Dermis blood vessel endothelial cell (primary cell): ENCODE measurements at regions not wholly inside any gene's neighbourhood (a gene's known extent, or its start where the extent isn't known, plus 50 kb on each side); places are given as distances from the start of the nearest gene placed in this dataset.
"Not testable (repeated sequence)": the region's sequence is repeated elsewhere in the genome, so short reads cannot be mapped to it uniquely, and the experiment has no call there.

Experiments used
- DNase-seq: peaks from one replicate; pipeline ENCODE4 v3.0.0; 2010

GRCh38 chr3:15851735-15852134, 54.0 kb upstream of the ANKRD28 start:
- DNase-seq: no peak

- DNase-seq: peak; percentile 13
These were observed 61.0 kb upstream of the ANKRD28 start for GRCh38 chr3:15858547-15859506.

GRCh38 chr3:15859507-15860013, 61.8 kb upstream of the ANKRD28 start:
- peak; percentile 79 for DNase-seq

- DNase-seq: peak; percentile 35
These were observed 62.5 kb upstream of the ANKRD28 start for GRCh38 chr3:15860014-15860934.

- DNase-seq: no peak
These were observed 63.4 kb upstream of the ANKRD28 start for GRCh38 chr3:15861163-15861562.

GRCh38 chr3:15872807-15873206, 75.0 kb upstream of the ANKRD28 start:
- DNase-seq: no peak

GRCh38 chr3:15873415-15873814, 75.6 kb upstream of the ANKRD28 start:
- DNase-seq: no peak

GRCh38 chr3:15875016-15875689, 77.4 kb upstream of the ANKRD28 start:
- DNase-seq: no peak

GRCh38 chr3:15876669-15877068, 78.9 kb upstream of the ANKRD28 start:
- no peak for DNase-seq

GRCh38 chr3:15877813-15878212, 80.0 kb upstream of the ANKRD28 start:
- DNase-seq: no peak

GRCh38 chr3:15879787-15880186, 82.0 kb upstream of the ANKRD28 start:
- DNase-seq: not testable (repeated sequence)

- DNase-seq: no peak
These were observed 84.8 kb upstream of the ANKRD28 start for GRCh38 chr3:15882577-15882976.

- no peak for DNase-seq
These were observed 86.4 kb upstream of the ANKRD28 start for GRCh38 chr3:15884132-15884531.

GRCh38 chr3:15886521-15886920, 88.7 kb upstream of the ANKRD28 start:
- DNase-seq: no peak

- no peak for DNase-seq
These were observed 89.5 kb upstream of the ANKRD28 start for GRCh38 chr3:15887261-15887660.

- no peak for DNase-seq
These were observed 92.2 kb upstream of the ANKRD28 start for GRCh38 chr3:15889936-15890335.

GRCh38 chr3:15892311-15893227, 94.8 kb upstream of the ANKRD28 start:
- no peak for DNase-seq

GRCh38 chr3:15894382-15894781, 96.6 kb upstream of the ANKRD28 start:
- DNase-seq: no peak

- DNase-seq: no peak
These were observed 98.7 kb upstream of the ANKRD28 start for GRCh38 chr3:15896500-15896899.

GRCh38 chr3:15899388-15899787, 101.6 kb upstream of the ANKRD28 start:
- peak; percentile 21 for DNase-seq

GRCh38 chr3:15903164-15903563, 105.4 kb upstream of the ANKRD28 start:
- no peak for DNase-seq
